ENCODE measurements at regions not wholly inside any gene's neighbourhood (a gene's known extent, or its start where the extent isn't known, plus 50 kb on each side); places are given as distances from the start of the nearest gene placed in this dataset.

GRCh38 chr10:1855911-1856310, 118.6 kb upstream of the ADARB2 start:
- Mint-ChIP-seq H3K9me3 (no peaks in the 10 kb centered on the region), H3K27me3 (peaks cover 21% of the 10 kb centered on the region)

DNA sequence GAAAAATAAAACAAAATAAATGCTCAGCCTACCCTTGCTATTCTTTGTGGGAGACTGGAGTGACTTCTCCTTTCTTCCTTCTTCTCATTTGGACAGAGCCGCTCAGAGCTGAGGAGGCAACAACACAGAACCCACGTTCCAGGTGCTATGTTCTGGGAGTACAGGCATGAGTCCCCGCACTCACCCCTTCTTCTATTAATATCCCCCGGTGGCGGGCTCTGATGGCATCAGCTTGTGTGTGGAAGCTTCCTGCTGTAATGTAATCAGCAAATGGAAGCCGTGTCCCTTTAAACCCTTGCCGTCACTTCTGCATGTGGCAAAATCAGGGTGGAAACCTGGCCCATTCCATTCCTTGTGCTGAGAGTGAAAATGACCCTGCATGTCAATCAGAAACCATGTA, 116.9 kb upstream of the ADARB2 start:
- Mint-ChIP-seq H3K27me3 (peaks cover 15% of the 10 kb centered on the region), H3K4me1 (ENCODE audit: unreplicated experiment) (no peaks in the 10 kb centered on the region), H3K9me3 (no peaks in the 10 kb centered on the region), H3K36me3 (no peaks in the 10 kb centered on the region), H3K27ac (no peak overlapping the region), H3K4me3 (no peak overlapping the region)
- DNase-seq (ENCODE audit: extremely low spot score, unreplicated experiment): no peak
- no peak for TF ChIP-seq CTCF (conservative IDR thresholded peaks at IDR 0.05)

More at GRCh38 chr10:1855911-1856310, 118.6 kb upstream of the ADARB2 start:
- Mint-ChIP-seq H3K4me3 (no peak overlapping the region), H3K27ac (no peak overlapping the region), H3K36me3 (no peaks in the 10 kb centered on the region), H3K4me1 (ENCODE audit: unreplicated experiment) (no peaks in the 10 kb centered on the region)
- DNase-seq (ENCODE audit: extremely low spot score, unreplicated experiment): no peak
- TF ChIP-seq CTCF (conservative IDR thresholded peaks at IDR 0.05): no peak

DNA sequence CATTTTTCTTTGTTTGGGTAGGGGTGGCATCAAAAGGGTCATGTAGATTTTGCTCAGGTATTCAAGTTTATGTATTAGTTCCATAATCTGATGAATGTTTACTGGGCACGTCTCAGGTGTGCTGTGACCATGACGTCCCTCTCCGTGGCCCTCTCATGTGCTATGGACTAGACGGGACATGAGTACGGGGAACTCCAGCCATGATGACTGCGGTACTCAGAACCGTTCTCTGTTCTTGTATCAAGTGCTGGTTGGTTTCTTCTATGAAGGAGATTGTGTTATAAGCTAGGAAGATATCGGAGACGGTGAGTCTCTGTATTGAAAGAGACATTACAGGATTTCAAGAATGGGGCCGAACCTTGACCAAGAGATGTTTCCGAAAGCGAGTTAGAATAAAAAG, 116.5 kb upstream of the ADARB2 start:
- peaks cover 11% of the 10 kb centered on the region for H3K27me3 Mint-ChIP-seq
- no peak overlapping the region for H3K4me3 Mint-ChIP-seq
- H3K36me3 Mint-ChIP-seq: no peaks in the 10 kb centered on the region
- no peaks in the 10 kb centered on the region for H3K4me1 Mint-ChIP-seq (ENCODE audit: unreplicated experiment)
- DNase-seq (ENCODE audit: extremely low spot score, unreplicated experiment): no peak
- H3K27ac Mint-ChIP-seq: no peak overlapping the region
- TF ChIP-seq CTCF (conservative IDR thresholded peaks at IDR 0.05): no peak
- H3K9me3 Mint-ChIP-seq: no peaks in the 10 kb centered on the region

GRCh38 chr10:1852841-1853240, 115.5 kb upstream of the ADARB2 start:
- Mint-ChIP-seq H3K27me3 (peaks cover 7% of the 10 kb centered on the region), H3K4me1 (ENCODE audit: unreplicated experiment) (no peaks in the 10 kb centered on the region), H3K9me3 (no peaks in the 10 kb centered on the region), H3K27ac (no peak overlapping the region), H3K4me3 (no peak overlapping the region), H3K36me3 (no peaks in the 10 kb centered on the region)
- TF ChIP-seq CTCF (conservative IDR thresholded peaks at IDR 0.05): no peak
- DNase-seq (ENCODE audit: extremely low spot score, unreplicated experiment): no peak

- Mint-ChIP-seq H3K36me3 (no peaks in the 10 kb centered on the region), H3K4me1 (ENCODE audit: unreplicated experiment) (no peaks in the 10 kb centered on the region), H3K27me3 (peaks cover 7% of the 10 kb centered on the region), H3K9me3 (no peaks in the 10 kb centered on the region), H3K27ac (no peak overlapping the region), H3K4me3 (no peak overlapping the region)
- no peak for TF ChIP-seq CTCF (conservative IDR thresholded peaks at IDR 0.05)
- no peak for DNase-seq (ENCODE audit: extremely low spot score, unreplicated experiment)
These were observed 114.4 kb upstream of the ADARB2 start for GRCh38 chr10:1851762-1852161.

DNA sequence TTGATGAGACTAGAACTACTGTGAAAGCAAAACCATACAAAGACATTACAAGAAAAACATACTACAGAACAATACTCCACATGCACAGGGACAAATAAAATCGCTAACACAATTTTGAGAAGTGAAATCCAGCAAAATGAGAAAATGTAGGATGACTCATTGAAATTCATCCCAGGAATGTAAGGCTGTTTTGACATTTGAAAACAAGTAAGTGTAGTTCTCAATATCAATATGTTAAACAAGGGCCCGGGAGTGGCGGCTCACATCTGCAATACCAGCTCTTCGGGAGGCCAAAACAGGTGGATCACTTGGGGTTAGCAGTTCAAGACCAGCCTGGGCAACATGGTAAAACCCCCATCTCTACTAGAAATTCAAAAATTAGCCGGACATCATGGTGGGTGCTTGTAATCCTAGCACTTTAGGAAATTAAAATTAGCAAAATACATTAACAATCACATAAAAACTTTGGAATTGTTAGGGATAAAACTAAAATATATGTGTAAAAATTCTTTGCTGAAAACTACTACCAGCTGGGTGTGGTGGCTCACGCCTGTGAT, 113.7 kb upstream of the ADARB2 start:
- TF ChIP-seq CTCF (conservative IDR thresholded peaks at IDR 0.05): no peak
- peaks cover 5% of the 10 kb centered on the region for H3K27me3 Mint-ChIP-seq
- H3K4me1 Mint-ChIP-seq (ENCODE audit: unreplicated experiment): no peaks in the 10 kb centered on the region
- no peak overlapping the region for H3K27ac Mint-ChIP-seq
- DNase-seq (ENCODE audit: extremely low spot score, unreplicated experiment): no peak
- no peak overlapping the region for H3K4me3 Mint-ChIP-seq
- H3K36me3 Mint-ChIP-seq: no peaks in the 10 kb centered on the region
- no peaks in the 10 kb centered on the region for H3K9me3 Mint-ChIP-seq
